ENCODE measurements at regions not wholly inside any gene's neighbourhood (a gene's known extent, or its start where the extent isn't known, plus 50 kb on each side); places are given as distances from the start of the nearest gene placed in this dataset.
"Not testable (repeated sequence)": the region's sequence is repeated elsewhere in the genome, so short reads cannot be mapped to it uniquely, and the experiment has no call there.

- TF ChIP-seq, protein P1, sequence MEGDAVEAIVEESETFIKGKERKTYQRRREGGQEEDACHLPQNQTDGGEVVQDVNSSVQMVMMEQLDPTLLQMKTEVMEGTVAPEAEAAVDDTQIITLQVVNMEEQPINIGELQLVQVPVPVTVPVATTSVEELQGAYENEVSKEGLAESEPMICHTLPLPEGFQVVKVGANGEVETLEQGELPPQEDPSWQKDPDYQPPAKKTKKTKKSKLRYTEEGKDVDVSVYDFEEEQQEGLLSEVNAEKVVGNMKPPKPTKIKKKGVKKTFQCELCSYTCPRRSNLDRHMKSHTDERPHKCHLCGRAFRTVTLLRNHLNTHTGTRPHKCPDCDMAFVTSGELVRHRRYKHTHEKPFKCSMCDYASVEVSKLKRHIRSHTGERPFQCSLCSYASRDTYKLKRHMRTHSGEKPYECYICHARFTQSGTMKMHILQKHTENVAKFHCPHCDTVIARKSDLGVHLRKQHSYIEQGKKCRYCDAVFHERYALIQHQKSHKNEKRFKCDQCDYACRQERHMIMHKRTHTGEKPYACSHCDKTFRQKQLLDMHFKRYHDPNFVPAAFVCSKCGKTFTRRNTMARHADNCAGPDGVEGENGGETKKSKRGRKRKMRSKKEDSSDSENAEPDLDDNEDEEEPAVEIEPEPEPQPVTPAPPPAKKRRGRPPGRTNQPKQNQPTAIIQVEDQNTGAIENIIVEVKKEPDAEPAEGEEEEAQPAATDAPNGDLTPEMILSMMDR (IDR thresholded peaks at IDR 0.05), result no peak
- ChIA-PET POLR2A (no interaction called here), CTCF (no interaction called here)
- Mint-ChIP-seq H3K27me3 (no peaks in the 10 kb centered on the region), H3K4me3 (no peak overlapping the region), H3K36me3 (ENCODE audit: low read depth) (no peaks in the 10 kb centered on the region), H3K9me3 (peaks cover 10% of the 10 kb centered on the region), H3K4me1 (no peaks in the 10 kb centered on the region), H3K27ac (no peak overlapping the region)
- intact Hi-C loops (cut with micrococcal nuclease), result no loop called here
- DNase-seq, result no peak
- ATAC-seq (ENCODE audit: low read depth), result no peak
Observed at GRCh38 chr20:55522296-55522815, 483.0 kb downstream of the CBLN4 start.

DNA sequence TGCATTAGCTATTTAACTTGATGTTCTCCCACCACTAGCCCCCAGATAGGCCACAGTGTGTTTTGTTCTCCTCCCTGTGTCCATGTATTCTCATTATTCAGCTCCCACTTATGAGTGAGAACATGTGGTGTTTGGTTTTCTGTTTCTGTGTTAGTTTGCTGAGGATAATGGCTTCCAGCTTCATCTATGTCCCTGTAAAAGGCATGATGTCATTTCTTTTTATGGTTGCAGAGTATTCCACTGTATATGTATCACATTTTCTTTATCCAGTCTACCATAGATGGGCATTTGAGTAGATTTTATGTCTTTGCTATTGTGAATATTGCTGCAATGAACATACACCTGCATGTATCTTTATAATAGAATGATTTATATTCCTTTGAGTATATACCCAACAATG, 487.7 kb downstream of the CBLN4 start:
- DNase-seq; H3K36me3 Mint-ChIP-seq (ENCODE audit: low read depth); H3K4me3 Mint-ChIP-seq; H3K27me3 Mint-ChIP-seq; ATAC-seq (ENCODE audit: low read depth); H3K27ac Mint-ChIP-seq; H3K9me3 Mint-ChIP-seq; H3K4me1 Mint-ChIP-seq; CTCF ChIA-PET; POLR2A ChIA-PET; intact Hi-C loops (cut with micrococcal nuclease): not testable (repeated sequence)

GRCh38 chr20:55515832-55516231, 489.5 kb downstream of the CBLN4 start:
- DNase-seq, result no peak
- ATAC-seq (ENCODE audit: low read depth), result no peak
- H3K4me3 Mint-ChIP-seq, result no peak overlapping the region
- no peaks in the 10 kb centered on the region for H3K36me3 Mint-ChIP-seq (ENCODE audit: low read depth)
- TF ChIP-seq, protein P1 (IDR thresholded peaks at IDR 0.05), result no peak
- no peak overlapping the region for H3K27ac Mint-ChIP-seq
- CTCF ChIA-PET, result no interaction called here
- H3K27me3 Mint-ChIP-seq, result no peaks in the 10 kb centered on the region
- no peaks in the 10 kb centered on the region for H3K4me1 Mint-ChIP-seq
- intact Hi-C loops (cut with micrococcal nuclease), result no loop called here
- no peaks in the 10 kb centered on the region for H3K9me3 Mint-ChIP-seq
- POLR2A ChIA-PET, result no interaction called here

GRCh38 chr20:55514531-55514930, 490.8 kb downstream of the CBLN4 start:
- H3K36me3 Mint-ChIP-seq (ENCODE audit: low read depth), result no peaks in the 10 kb centered on the region
- H3K9me3 Mint-ChIP-seq, result no peaks in the 10 kb centered on the region
- no peak for ATAC-seq (ENCODE audit: low read depth)
- TF ChIP-seq, protein P1 (IDR thresholded peaks at IDR 0.05), result no peak
- ChIA-PET CTCF (no interaction called here), POLR2A (no interaction called here)
- H3K4me3 Mint-ChIP-seq, result no peak overlapping the region
- DNase-seq, result no peak
- H3K27me3 Mint-ChIP-seq, result no peaks in the 10 kb centered on the region
- H3K4me1 Mint-ChIP-seq, result no peaks in the 10 kb centered on the region
- H3K27ac Mint-ChIP-seq, result no peak overlapping the region
- intact Hi-C loops (cut with micrococcal nuclease), result no loop called here

GRCh38 chr20:55513954-55514353, 491.4 kb downstream of the CBLN4 start:
- ATAC-seq (ENCODE audit: low read depth), result no peak
- H3K9me3 Mint-ChIP-seq, result no peaks in the 10 kb centered on the region
- ChIA-PET POLR2A (no interaction called here), CTCF (no interaction called here)
- intact Hi-C loops (cut with micrococcal nuclease), result no loop called here
- H3K4me3 Mint-ChIP-seq, result no peak overlapping the region
- no peak overlapping the region for H3K27ac Mint-ChIP-seq
- no peak for DNase-seq
- H3K4me1 Mint-ChIP-seq, result no peaks in the 10 kb centered on the region
- no peaks in the 10 kb centered on the region for H3K27me3 Mint-ChIP-seq
- TF ChIP-seq, protein P1 (IDR thresholded peaks at IDR 0.05), result no peak
- no peaks in the 10 kb centered on the region for H3K36me3 Mint-ChIP-seq (ENCODE audit: low read depth)

DNA sequence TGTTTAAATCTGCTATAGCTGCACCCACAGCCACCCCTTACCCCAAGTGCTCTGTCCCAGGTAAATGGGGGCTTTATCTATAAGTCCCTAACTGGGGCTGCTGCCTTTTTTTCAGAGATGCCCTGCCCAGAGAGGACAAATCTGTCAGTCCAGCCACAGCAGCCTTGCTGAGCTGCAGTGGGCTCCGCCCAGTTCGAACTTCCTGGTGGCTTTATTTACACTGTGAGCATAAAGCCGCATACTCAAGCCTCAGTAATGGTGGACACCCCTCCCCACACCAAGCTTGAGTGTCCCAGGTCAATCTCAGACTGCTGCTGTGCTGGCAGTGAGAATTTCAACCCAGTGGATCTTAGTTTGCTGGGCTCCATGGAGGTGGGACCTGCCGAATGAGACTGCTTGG, 505.2 kb downstream of the CBLN4 start:
- intact Hi-C loops (cut with micrococcal nuclease), result no loop called here
- ATAC-seq (ENCODE audit: low read depth) (no peak), DNase-seq (no peak)
- TF ChIP-seq, protein P1 (IDR thresholded peaks at IDR 0.05), result no peak
- Mint-ChIP-seq H3K27me3 (no peaks in the 10 kb centered on the region), H3K36me3 (ENCODE audit: low read depth) (no peaks in the 10 kb centered on the region), H3K4me3 (no peak overlapping the region), H3K27ac (no peak overlapping the region), H3K4me1 (no peaks in the 10 kb centered on the region), H3K9me3 (peaks cover 17% of the 10 kb centered on the region)
- ChIA-PET POLR2A (no interaction called here), CTCF (no interaction called here)

Data from activated B cell treated with CpG ODN at 0.5 μM for 24 hours (primary cell).